SU-DHL-6 (cell line): ENCODE measurements at regions not wholly inside any gene's neighbourhood (a gene's known extent, or its start where the extent isn't known, plus 50 kb on each side); places are given as distances from the start of the nearest gene placed in this dataset.

ENCODE experiments used
- H2AFZ ChIP-seq: fragments of 200-600 bp; sonication (generic); 2 replicates; pipeline ENCODE4 v1.6.1; 2014; ENCODE audit warnings: low read depth, mild to moderate bottlenecking, moderate library complexity, mixed read lengths, antibody characterized with exemption, low read length; ENCODE audit not compliant: severe bottlenecking
- H3F3A ChIP-seq: fragments of 200-600 bp; shearing (Covaris generic); 2 replicates; pipeline ENCODE4 v1.6.0; 2016; ENCODE audit warnings: antibody characterized with exemption, mild to moderate bottlenecking; ENCODE audit not compliant: insufficient read depth
- H3K27ac ChIP-seq: fragments of 200-600 bp; sonication (generic); 2 replicates; pipeline ENCODE4 v1.5.1; 2016; ENCODE audit warnings: low read depth, mild to moderate bottlenecking, low read length, moderate library complexity, mixed read lengths
- H3K27me3 ChIP-seq: fragments of 200-600 bp; sonication (generic), shearing (Covaris generic); 2 replicates; pipeline ENCODE4 v1.6.0; 2014; ENCODE audit warnings: mild to moderate bottlenecking, low read length
- H3K36me3 ChIP-seq: fragments of 200-600 bp; sonication (generic); 2 replicates; pipeline ENCODE4 v1.6.1; 2014; ENCODE audit warnings: mild to moderate bottlenecking, low read length, mixed read lengths
- H3K4me2 ChIP-seq: fragments of 300-600, 200-600 bp; shearing (Covaris generic), sonication (generic); 2 replicates; pipeline ENCODE4 v1.6.0; 2014; ENCODE audit warnings: low read length, low read depth, mild to moderate bottlenecking; ENCODE audit not compliant: poor library complexity, severe bottlenecking
- H3K4me3 ChIP-seq: fragments of 200-600 bp; sonication (generic); 2 replicates; pipeline ENCODE4 v1.5.1; 2014; ENCODE audit warnings: antibody characterized with exemption, low read length, mild to moderate bottlenecking, mixed read lengths; ENCODE audit not compliant: insufficient read depth, poor library complexity, severe bottlenecking
- H3K79me2 ChIP-seq: fragments of 200-600 bp; sonication (generic); 2 replicates; pipeline ENCODE4 v1.6.1; 2014; ENCODE audit warnings: mild to moderate bottlenecking, low read length, moderate library complexity; ENCODE audit not compliant: insufficient read depth
- H3K9ac ChIP-seq: fragments of 200-600 bp; sonication (generic); 2 replicates; pipeline ENCODE4 v1.7.0; 2014; ENCODE audit warnings: mild to moderate bottlenecking, low read length
- H3K9me2 ChIP-seq: fragments of 200-600 bp; sonication (generic); replicated peaks from 2 replicates; pipeline ENCODE4 v1.6.1; 2014; ENCODE audit warnings: low read length; ENCODE audit not compliant: insufficient read depth
- H3K9me3 ChIP-seq: fragments of 200-600 bp; sonication (generic); 2 replicates; pipeline ENCODE4 v1.6.1; 2014; ENCODE audit warnings: low read length, mixed read lengths; ENCODE audit not compliant: insufficient read depth
- H4K20me1 ChIP-seq: fragments of 200-600 bp; sonication (generic); 2 replicates; pipeline ENCODE4 v1.6.1; 2014; ENCODE audit warnings: low read depth, mild to moderate bottlenecking, antibody characterized with exemption, low read length, moderate library complexity, mixed read lengths
- CTCF ChIP-seq: fragments of 200-600 bp; sonication (generic); IDR thresholded peaks from one replicate; pipeline ENCODE4 v1.5.1; 2017; ENCODE audit warnings: antibody characterized with exemption, mild to moderate bottlenecking, low read length, moderate library complexity; ENCODE audit not compliant: insufficient read depth, poor library complexity, severe bottlenecking
- EZH2phosphoT487 ChIP-seq: fragments of 200-600 bp; sonication (generic), shearing (Covaris generic); conservative IDR thresholded peaks from 2 replicates; pipeline ENCODE4 v1.6.1; 2018; ENCODE audit warnings: mild to moderate bottlenecking, antibody characterized with exemption, low read length, moderate library complexity, mixed read lengths

GRCh38 chr11:116424615-116425261 lies 348.0 kb downstream of the BUD13 start:
- TF ChIP-seq EZH2phosphoT487: no peak
- H3K9me2 ChIP-seq: no peaks in the 10 kb centered on the region
- H3K36me3 ChIP-seq: no peaks in the 10 kb centered on the region
- no peaks in the 10 kb centered on the region for H4K20me1 ChIP-seq
- no peak overlapping the region for H3K4me3 ChIP-seq
- H3K27me3 ChIP-seq: no peaks in the 10 kb centered on the region
- no peak overlapping the region for H3K4me2 ChIP-seq
- H3K9me3 ChIP-seq: no peaks in the 10 kb centered on the region
- no peaks in the 10 kb centered on the region for H3K79me2 ChIP-seq
- no peaks in the 10 kb centered on the region for H3F3A ChIP-seq
- H3K27ac ChIP-seq: no peak overlapping the region
- H2AFZ ChIP-seq: no peak overlapping the region
- no peak overlapping the region for H3K9ac ChIP-seq

- TF ChIP-seq EZH2phosphoT487: no peak
- no peak overlapping the region for H3K4me2 ChIP-seq
Observed at GRCh38 chr11:116422956-116423600, 349.7 kb downstream of the BUD13 start.

GRCh38 chr11:116422556-116422955 lies 350.2 kb downstream of the BUD13 start:
- no peaks in the 10 kb centered on the region for H3F3A ChIP-seq
- no peak overlapping the region for H3K9ac ChIP-seq
- no peaks in the 10 kb centered on the region for H3K79me2 ChIP-seq
- no peaks in the 10 kb centered on the region for H3K9me2 ChIP-seq
- H3K27ac ChIP-seq: no peak overlapping the region
- H4K20me1 ChIP-seq: no peaks in the 10 kb centered on the region
- H3K36me3 ChIP-seq: no peaks in the 10 kb centered on the region
- H3K27me3 ChIP-seq: no peaks in the 10 kb centered on the region
- TF ChIP-seq EZH2phosphoT487 (no peak), CTCF (no peak)
- no peaks in the 10 kb centered on the region for H3K9me3 ChIP-seq
- no peak overlapping the region for H3K4me2 ChIP-seq
- H2AFZ ChIP-seq: no peak overlapping the region
- no peak overlapping the region for H3K4me3 ChIP-seq

More at GRCh38 chr11:116422956-116423600, 349.7 kb downstream of the BUD13 start:
- Histone ChIP-seq H3K27me3 (no peaks in the 10 kb centered on the region), H3K4me3 (no peak overlapping the region), H3K36me3 (no peaks in the 10 kb centered on the region), H3F3A (no peaks in the 10 kb centered on the region), H2AFZ (no peak overlapping the region), H3K9me2 (no peaks in the 10 kb centered on the region), H3K79me2 (no peaks in the 10 kb centered on the region), H3K9ac (no peak overlapping the region), H3K27ac (no peak overlapping the region), H4K20me1 (no peaks in the 10 kb centered on the region), H3K9me3 (no peaks in the 10 kb centered on the region)

- Histone ChIP-seq H3K4me2 (no peak overlapping the region), H3K4me3 (no peak overlapping the region), H4K20me1 (no peaks in the 10 kb centered on the region), H2AFZ (no peak overlapping the region), H3F3A (no peaks in the 10 kb centered on the region), H3K27me3 (no peaks in the 10 kb centered on the region), H3K9ac (no peak overlapping the region), H3K27ac (no peak overlapping the region), H3K79me2 (no peaks in the 10 kb centered on the region), H3K9me3 (no peaks in the 10 kb centered on the region), H3K9me2 (no peaks in the 10 kb centered on the region), H3K36me3 (no peaks in the 10 kb centered on the region)
- TF ChIP-seq CTCF: no peak
- no peak for TF ChIP-seq EZH2phosphoT487
Observed at GRCh38 chr11:116421529-116422185, 351.1 kb downstream of the BUD13 start.
